Tibial artery (tissue), 4 donors: ENCODE measurements at regions not wholly inside any gene's neighbourhood (a gene's known extent, or its start where the extent isn't known, plus 50 kb on each side); places are given as distances from the start of the nearest gene placed in this dataset.

Experiments
- DNase-seq, 2 donors: peaks; one replicate each; pipeline ENCODE4 v3.0.0-alpha.2; 2019
- H3K27ac ChIP-seq, 2 donors: fragments of 200-600 bp; sonication (generic) in 1 of 2; 1 replicate in 1 of 2; 2 replicates in 1 of 2; pipeline ENCODE4 v1.5.1; 2018 to 2019; ENCODE audit warnings: mild to moderate bottlenecking in 1 of 2
- H3K27me3 ChIP-seq, 2 donors: fragments of 200-600 bp; sonication (generic) in 1 of 2; one replicate each; pipeline versions ENCODE4 v1.5.1 to v1.6.0; 2016 to 2019
- H3K36me3 ChIP-seq, 3 donors: fragments of 200-600 bp; sonication (generic) in 2 of 3; one replicate each; pipeline ENCODE4 v1.5.1; 2016 to 2019; ENCODE audit warnings: mild to moderate bottlenecking in 2 of 3
- H3K4me1 ChIP-seq, 4 donors: fragments of 200-600 bp; sonication (generic) in 2 of 4; 1 replicate in 3 of 4; 2 replicates in 1 of 4; pipeline ENCODE4 v1.5.1; 2016 to 2019
- H3K4me3 ChIP-seq, 2 donors: fragments of 200-600 bp; sonication (generic) in 1 of 2; 1 replicate in 1 of 2; 2 replicates in 1 of 2; pipeline ENCODE4 v1.5.1; 2018 to 2019; ENCODE audit warnings: mild to moderate bottlenecking in 2 of 2
- H3K9me3 ChIP-seq, 3 donors: fragments of 200-600 bp; sonication (generic) in 1 of 3; one replicate each; pipeline ENCODE4 v1.5.1; 2016 to 2019
- intact Hi-C: fragments of 100-400 bp; cut with DNase I; formaldehyde crosslinking; loops from one replicate; pipeline ENCODE4 v1.15.0; 2023; ENCODE audit warnings: low total_unique reads
- TF ChIP-seq, protein P1 (sequence below), 2 experiments: fragments of 200-600 bp in 1 of 2; fragments of 450-650 bp in 1 of 2; IDR thresholded peaks; one replicate each; pipeline ENCODE4 v1.5.1; 2017 to 2019; ENCODE audit warnings: antibody characterized with exemption in 2 of 2, mild to moderate bottlenecking in 1 of 2, moderate library complexity in 1 of 2

DNA sequence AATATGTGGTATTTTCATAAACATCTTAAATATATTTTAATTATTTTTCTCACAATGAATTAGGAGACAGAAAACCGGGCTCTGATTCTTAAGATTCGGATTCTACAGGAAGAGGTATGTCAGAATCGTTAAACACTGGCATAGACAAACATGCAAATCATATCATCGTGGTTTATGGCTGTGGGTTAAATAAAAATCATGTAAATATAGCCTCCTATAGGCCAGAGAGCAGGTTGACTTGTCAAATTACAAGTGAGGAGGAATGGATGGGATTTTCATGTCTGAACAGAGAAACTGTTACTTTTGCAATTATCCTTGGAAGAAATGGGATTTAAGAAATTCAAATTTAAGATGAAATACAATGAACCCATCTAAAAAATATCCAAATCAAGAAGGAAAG lies 74.9 kb upstream of the BCAT1 start:
- no peaks in the 10 kb centered on the region for H3K4me1 ChIP-seq
- H3K27me3 ChIP-seq: no peaks in the 10 kb centered on the region
- TF ChIP-seq, protein P1, sequence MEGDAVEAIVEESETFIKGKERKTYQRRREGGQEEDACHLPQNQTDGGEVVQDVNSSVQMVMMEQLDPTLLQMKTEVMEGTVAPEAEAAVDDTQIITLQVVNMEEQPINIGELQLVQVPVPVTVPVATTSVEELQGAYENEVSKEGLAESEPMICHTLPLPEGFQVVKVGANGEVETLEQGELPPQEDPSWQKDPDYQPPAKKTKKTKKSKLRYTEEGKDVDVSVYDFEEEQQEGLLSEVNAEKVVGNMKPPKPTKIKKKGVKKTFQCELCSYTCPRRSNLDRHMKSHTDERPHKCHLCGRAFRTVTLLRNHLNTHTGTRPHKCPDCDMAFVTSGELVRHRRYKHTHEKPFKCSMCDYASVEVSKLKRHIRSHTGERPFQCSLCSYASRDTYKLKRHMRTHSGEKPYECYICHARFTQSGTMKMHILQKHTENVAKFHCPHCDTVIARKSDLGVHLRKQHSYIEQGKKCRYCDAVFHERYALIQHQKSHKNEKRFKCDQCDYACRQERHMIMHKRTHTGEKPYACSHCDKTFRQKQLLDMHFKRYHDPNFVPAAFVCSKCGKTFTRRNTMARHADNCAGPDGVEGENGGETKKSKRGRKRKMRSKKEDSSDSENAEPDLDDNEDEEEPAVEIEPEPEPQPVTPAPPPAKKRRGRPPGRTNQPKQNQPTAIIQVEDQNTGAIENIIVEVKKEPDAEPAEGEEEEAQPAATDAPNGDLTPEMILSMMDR (IDR thresholded peaks at IDR 0.05): no peak
- no peak for DNase-seq
- H3K9me3 ChIP-seq: no peaks in the 10 kb centered on the region
- no peak overlapping the region for H3K4me3 ChIP-seq
- no peak overlapping the region for H3K27ac ChIP-seq
- intact Hi-C loops: no loop called here
- H3K36me3 ChIP-seq: no peaks in the 10 kb centered on the region

DNA sequence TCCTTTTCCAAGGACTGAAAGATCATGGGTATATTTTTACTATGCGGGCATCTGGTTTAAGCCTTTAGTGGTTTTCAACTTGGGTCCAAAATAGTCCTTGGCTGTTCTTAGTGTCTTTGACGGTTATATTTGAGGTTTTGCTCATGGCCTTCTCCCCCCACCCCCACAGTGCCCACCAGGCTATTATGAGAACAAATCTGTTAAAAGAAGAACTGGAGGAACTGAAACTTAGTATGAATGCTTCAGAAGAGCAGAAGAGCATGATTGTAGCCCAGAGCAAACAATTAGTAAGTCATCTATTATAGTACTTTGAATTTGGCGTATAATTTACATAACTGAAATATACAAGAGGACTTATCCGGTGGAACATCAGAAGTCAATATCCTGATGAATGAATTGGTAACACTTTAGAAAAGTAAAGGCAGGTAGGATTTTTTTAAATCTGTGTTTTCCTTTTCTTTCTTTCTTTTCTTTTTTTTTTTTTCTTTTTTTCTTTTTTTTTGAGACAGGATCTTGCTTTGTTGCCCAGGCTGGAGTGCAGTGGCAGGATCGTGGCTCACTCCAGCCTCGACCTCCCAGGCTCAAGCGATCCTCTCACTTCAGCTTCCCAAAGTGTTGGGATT lies 71.8 kb upstream of the BCAT1 start:
- Histone ChIP-seq H3K4me1 (no peaks in the 10 kb centered on the region), H3K27me3 (no peaks in the 10 kb centered on the region), H3K4me3 (no peak overlapping the region), H3K27ac (no peak overlapping the region), H3K36me3 (no peaks in the 10 kb centered on the region), H3K9me3 (no peaks in the 10 kb centered on the region)
- TF ChIP-seq, protein P1 (IDR thresholded peaks at IDR 0.05): no peak
- DNase-seq: no peak
- intact Hi-C loops: no loop called here

DNA sequence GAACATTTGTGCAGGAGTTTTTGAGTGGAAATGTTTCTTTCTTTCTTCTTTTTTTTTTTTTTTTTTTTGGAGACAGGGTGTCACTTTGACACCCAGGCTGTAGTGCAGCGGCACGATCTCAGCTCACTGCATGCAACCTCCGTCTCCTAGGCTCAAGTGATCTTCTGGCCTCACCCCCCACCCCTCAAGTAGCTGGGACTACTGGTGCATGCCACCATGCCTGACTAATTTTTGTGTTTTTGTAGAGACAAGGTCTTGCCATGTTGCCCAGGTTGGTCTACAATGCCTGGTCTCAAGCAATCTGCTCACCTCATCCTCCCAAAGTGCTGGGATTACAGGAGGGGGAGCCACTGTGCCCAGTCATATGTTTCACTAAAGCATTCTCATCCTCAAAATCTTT lies 69.2 kb upstream of the BCAT1 start:
- Histone ChIP-seq H3K4me3 (no peak overlapping the region), H3K27ac (no peak overlapping the region), H3K27me3 (no peaks in the 10 kb centered on the region), H3K4me1 (peaks cover 0 to 2% (median 0%) of the 10 kb centered on the region in 4 donors), H3K9me3 (no peaks in the 10 kb centered on the region), H3K36me3 (no peaks in the 10 kb centered on the region)
- DNase-seq: no peak
- intact Hi-C loops: no loop called here
- TF ChIP-seq, protein P1 (IDR thresholded peaks at IDR 0.05): no peak

DNA sequence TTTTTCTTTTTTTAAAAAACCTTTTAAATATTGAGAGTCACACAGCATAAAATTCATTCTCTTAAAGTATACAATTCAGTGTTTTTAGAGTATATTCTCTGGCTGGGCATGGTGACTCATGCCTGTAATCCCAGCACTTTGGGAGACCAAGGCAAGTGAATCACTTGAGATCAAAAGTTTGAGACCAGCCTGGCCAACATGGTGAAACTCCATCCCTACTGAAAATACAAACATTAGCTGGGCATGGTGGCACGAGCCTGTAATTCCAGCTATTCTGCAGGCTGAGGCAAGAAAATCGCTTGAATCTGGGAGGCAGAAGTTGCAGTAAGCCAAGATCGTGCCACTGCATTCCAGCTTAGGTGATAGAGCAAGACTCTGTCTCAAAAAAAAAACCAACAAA lies 68.4 kb upstream of the BCAT1 start:
- Histone ChIP-seq H3K4me3 (no peak overlapping the region), H3K27ac (no peak overlapping the region)
- intact Hi-C loops: no loop called here

DNA sequence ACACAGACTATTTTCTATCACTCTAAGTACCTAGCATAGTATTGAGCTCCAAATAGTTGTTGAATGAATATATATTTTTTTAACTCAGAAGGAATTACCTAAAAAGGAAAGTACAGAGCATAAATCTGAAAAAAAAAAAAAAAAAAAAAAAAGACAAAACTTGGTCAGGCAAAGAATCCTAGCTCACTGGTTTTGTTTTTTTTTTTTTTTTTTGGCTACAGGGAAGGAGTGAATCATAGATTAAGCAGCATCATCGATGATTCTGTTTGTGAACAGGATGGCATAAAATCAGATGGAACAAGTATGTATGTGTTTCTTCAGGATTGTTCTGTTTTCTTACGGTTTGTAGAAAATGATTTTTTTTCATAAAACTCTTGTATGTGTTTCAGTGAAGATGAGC lies 66.1 kb upstream of the BCAT1 start:
- Histone ChIP-seq H3K36me3 (no peaks in the 10 kb centered on the region), H3K27ac (no peak overlapping the region)

More for the DNA sequence above, 68.4 kb upstream of the BCAT1 start:
- H3K36me3 ChIP-seq: no peaks in the 10 kb centered on the region
- DNase-seq: no peak
- no peaks in the 10 kb centered on the region for H3K9me3 ChIP-seq
- H3K27me3 ChIP-seq: no peaks in the 10 kb centered on the region
- peaks cover 0 to 2% (median 0%) of the 10 kb centered on the region in 4 donors for H3K4me1 ChIP-seq
- TF ChIP-seq, protein P1 (IDR thresholded peaks at IDR 0.05): no peak

More for the DNA sequence above, 66.1 kb upstream of the BCAT1 start:
- no peak for DNase-seq
- intact Hi-C loops: no loop called here
- no peaks in the 10 kb centered on the region for H3K27me3 ChIP-seq
- no peaks in the 10 kb centered on the region for H3K9me3 ChIP-seq
- H3K4me1 ChIP-seq: peaks cover 0 to 2% (median 0%) of the 10 kb centered on the region in 4 donors
- TF ChIP-seq, protein P1 (IDR thresholded peaks at IDR 0.05): no peak
- no peak overlapping the region for H3K4me3 ChIP-seq
